CD14-positive monocyte (primary cell): ENCODE measurements at regions not wholly inside any gene's neighbourhood (a gene's known extent, or its start where the extent isn't known, plus 50 kb on each side); places are given as distances from the start of the nearest gene placed in this dataset.

Experiments used
- DNase-seq, 3 donors: peaks; one replicate each; pipeline ENCODE4 v3.0.0-alpha.2; 2011 to 2022
- H2AFZ ChIP-seq: 2 replicates; pipeline ENCODE4 v1.6.0; 2012; ENCODE audit warnings: mild to moderate bottlenecking, low read depth, low read length, inconsistent platforms; ENCODE audit not compliant: insufficient read depth, poor library complexity, severe bottlenecking
- H3K27ac ChIP-seq, 2 donors: 1 replicate in 1 of 2; 2 replicates in 1 of 2; pipeline ENCODE4 v1.5.1; 2012 to 2013; ENCODE audit warnings: low read length in 2 of 2, control low read depth in 1 of 2, inconsistent platforms in 1 of 2, low read depth in 1 of 2, mild to moderate bottlenecking in 1 of 2
- H3K27me3 ChIP-seq, 2 donors: one replicate each; pipeline versions ENCODE4 v1.6.0 to v1.6.1; 2011 to 2013; ENCODE audit warnings: low read length in 2 of 2; ENCODE audit not compliant: control insufficient read depth in 2 of 2, insufficient read depth in 2 of 2
- H3K36me3 ChIP-seq, 2 donors: replicated peaks in 1 of 2; 1 replicate in 1 of 2; 2 replicates in 1 of 2; pipeline versions ENCODE4 v1.5.1 to v1.6.1; 2012 to 2013; ENCODE audit warnings: low read length in 2 of 2, control low read depth in 1 of 2, inconsistent platforms in 1 of 2, mild to moderate bottlenecking in 1 of 2; ENCODE audit not compliant: insufficient read depth in 2 of 2, control insufficient read depth in 1 of 2
- H3K4me1 ChIP-seq, 2 donors: 1 replicate in 1 of 2; 2 replicates in 1 of 2; pipeline versions ENCODE4 v1.5.1 to v1.6.1; 2012 to 2013; ENCODE audit warnings: low read length in 2 of 2, control low read depth in 1 of 2, inconsistent platforms in 1 of 2, mild to moderate bottlenecking in 1 of 2, moderate library complexity in 1 of 2; ENCODE audit not compliant: insufficient read depth in 2 of 2, control insufficient read depth in 1 of 2
- H3K4me2 ChIP-seq: replicated peaks from 2 replicates; pipeline ENCODE3; 2012; ENCODE audit warnings: low read length, moderate library complexity, mild to moderate bottlenecking; ENCODE audit not compliant: poor library complexity, severe bottlenecking; ENCODE audit errors: extremely low read depth
- H3K4me3 ChIP-seq, 3 experiments: fragments of 200-600 bp in 1 of 3; sonication (generic) in 1 of 3; replicated peaks in 1 of 3; 1 replicate in 2 of 3; 2 replicates in 1 of 3; pipeline ENCODE4 v1.5.1; 2011 to 2013; ENCODE audit warnings: low read length in 3 of 3, mild to moderate bottlenecking in 3 of 3, control low read depth in 2 of 3, low read depth in 2 of 3, inconsistent platforms in 1 of 3, moderate library complexity in 1 of 3
- H3K79me2 ChIP-seq: 2 replicates; pipeline ENCODE4 v1.6.0; 2012; ENCODE audit warnings: mild to moderate bottlenecking, control low read depth, inconsistent platforms, low read length, moderate library complexity; ENCODE audit not compliant: insufficient read depth
- H3K9ac ChIP-seq: 2 replicates; pipeline ENCODE4 v1.6.0; 2017; ENCODE audit warnings: low read length, mild to moderate bottlenecking; ENCODE audit not compliant: insufficient read depth, poor library complexity, severe bottlenecking
- H3K9me3 ChIP-seq, 2 donors: replicated peaks in 1 of 2; 1 replicate in 1 of 2; 2 replicates in 1 of 2; pipeline versions ENCODE4 v1.5.1 to v1.6.1; 2012 to 2013; ENCODE audit warnings: low read length in 2 of 2, control low read depth in 1 of 2; ENCODE audit not compliant: control insufficient read depth in 1 of 2, insufficient read depth in 1 of 2
- H4K20me1 ChIP-seq: 2 replicates; pipeline ENCODE4 v1.6.0; 2012; ENCODE audit warnings: mild to moderate bottlenecking, low read length, control low read depth, moderate library complexity; ENCODE audit not compliant: insufficient read depth
- H3K27ac Mint-ChIP-seq, 7 donors: one replicate each; pipeline ENCODE4 v1.8.0; 2020; ENCODE audit warnings: mild to moderate bottlenecking in 7 of 7, mixed read lengths in 7 of 7, moderate library complexity in 6 of 7, inconsistent platforms in 2 of 7
- H3K27me3 Mint-ChIP-seq, 3 donors: one replicate each; pipeline ENCODE4 v1.8.0; 2021 to 2022; ENCODE audit warnings: low read depth in 3 of 3, mild to moderate bottlenecking in 3 of 3, mixed read lengths in 3 of 3, moderate library complexity in 3 of 3, inconsistent platforms in 1 of 3
- H3K36me3 Mint-ChIP-seq, 2 donors: one replicate each; pipeline ENCODE4 v1.8.0; 2020; ENCODE audit warnings: mixed read lengths in 2 of 2, inconsistent platforms in 1 of 2, mild to moderate bottlenecking in 1 of 2
- H3K4me1 Mint-ChIP-seq: one replicate; pipeline ENCODE4 v1.8.0; 2020; ENCODE audit warnings: mild to moderate bottlenecking, mixed read lengths
- H3K4me3 Mint-ChIP-seq, 2 donors: one replicate each; pipeline ENCODE4 v1.8.0; 2020; ENCODE audit warnings: mild to moderate bottlenecking in 2 of 2, mixed read lengths in 2 of 2, moderate library complexity in 1 of 2
- H3K9me3 Mint-ChIP-seq, 7 donors: one replicate each; pipeline ENCODE4 v1.8.0; 2020 to 2022; ENCODE audit warnings: mixed read lengths in 7 of 7, mild to moderate bottlenecking in 6 of 7, moderate library complexity in 6 of 7, inconsistent platforms in 2 of 7
- WGBS: methylation state at CpG from one replicate; pipeline ENCODE4 v1.1.5; 2013; ENCODE audit warnings: missing lambda C conversion rate; ENCODE audit not compliant: insufficient coverage; 5-methylcytosine and 5-hydroxymethylcytosine counted together
- intact Hi-C, 2 donors: fragments of 100-400 bp; cut with micrococcal nuclease; formaldehyde crosslinking; loops; one replicate each; pipeline versions ENCODE4 v1.15.0 to v1.15.1; 2023
- TF ChIP-seq, protein P1 (sequence below): fragments of 200-600 bp; IDR thresholded peaks from one replicate; pipeline ENCODE4 v1.8.0; 2022; ENCODE audit warnings: antibody characterized with exemption, mild to moderate bottlenecking

DNA sequence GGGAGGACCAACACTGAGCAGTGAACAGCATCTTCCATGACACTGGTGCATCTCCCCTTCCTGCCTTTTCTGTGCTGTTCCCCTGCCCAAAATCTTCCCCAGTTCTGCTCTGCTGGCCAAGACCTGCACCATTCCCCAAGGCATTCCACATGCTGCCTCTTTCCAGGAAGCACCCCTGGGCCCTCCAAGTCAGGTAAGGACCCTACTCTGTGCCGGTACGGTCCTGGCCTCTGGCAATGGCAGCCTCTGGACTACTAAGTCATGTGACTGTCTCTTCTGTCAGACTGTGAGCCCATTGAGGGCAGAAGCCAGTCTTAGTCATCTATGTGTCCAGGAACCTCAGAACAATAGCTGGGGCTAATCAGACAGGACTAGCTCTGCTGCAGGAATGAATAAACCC lies 282.0 kb downstream of the MYCN start:
- Histone ChIP-seq H3K9me3 (no peaks in the 10 kb centered on the region), H2AFZ (no peak overlapping the region), H3K9ac (no peak overlapping the region), H3K79me2 (no peaks in the 10 kb centered on the region), H4K20me1 (no peaks in the 10 kb centered on the region), H3K36me3 (no peaks in the 10 kb centered on the region), H3K27me3 (no peaks in the 10 kb centered on the region), H3K4me3 (no peak overlapping the region), H3K4me1 (no peaks in the 10 kb centered on the region), H3K27ac (no peak overlapping the region), H3K4me2 (no peak overlapping the region)
- H3K9me3 Mint-ChIP-seq = no peaks in the 10 kb centered on the region
- WGBS = 100% methylated on average over 2 of the region's 2 CpGs
- H3K27ac Mint-ChIP-seq = no peak overlapping the region
- no peak for DNase-seq
- no peaks in the 10 kb centered on the region for H3K4me1 Mint-ChIP-seq
- intact Hi-C loops = no loop called here
- H3K36me3 Mint-ChIP-seq = no peaks in the 10 kb centered on the region
- TF ChIP-seq, protein P1, sequence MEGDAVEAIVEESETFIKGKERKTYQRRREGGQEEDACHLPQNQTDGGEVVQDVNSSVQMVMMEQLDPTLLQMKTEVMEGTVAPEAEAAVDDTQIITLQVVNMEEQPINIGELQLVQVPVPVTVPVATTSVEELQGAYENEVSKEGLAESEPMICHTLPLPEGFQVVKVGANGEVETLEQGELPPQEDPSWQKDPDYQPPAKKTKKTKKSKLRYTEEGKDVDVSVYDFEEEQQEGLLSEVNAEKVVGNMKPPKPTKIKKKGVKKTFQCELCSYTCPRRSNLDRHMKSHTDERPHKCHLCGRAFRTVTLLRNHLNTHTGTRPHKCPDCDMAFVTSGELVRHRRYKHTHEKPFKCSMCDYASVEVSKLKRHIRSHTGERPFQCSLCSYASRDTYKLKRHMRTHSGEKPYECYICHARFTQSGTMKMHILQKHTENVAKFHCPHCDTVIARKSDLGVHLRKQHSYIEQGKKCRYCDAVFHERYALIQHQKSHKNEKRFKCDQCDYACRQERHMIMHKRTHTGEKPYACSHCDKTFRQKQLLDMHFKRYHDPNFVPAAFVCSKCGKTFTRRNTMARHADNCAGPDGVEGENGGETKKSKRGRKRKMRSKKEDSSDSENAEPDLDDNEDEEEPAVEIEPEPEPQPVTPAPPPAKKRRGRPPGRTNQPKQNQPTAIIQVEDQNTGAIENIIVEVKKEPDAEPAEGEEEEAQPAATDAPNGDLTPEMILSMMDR = no peak
- H3K27me3 Mint-ChIP-seq = no peaks in the 10 kb centered on the region
- no peak overlapping the region for H3K4me3 Mint-ChIP-seq

DNA sequence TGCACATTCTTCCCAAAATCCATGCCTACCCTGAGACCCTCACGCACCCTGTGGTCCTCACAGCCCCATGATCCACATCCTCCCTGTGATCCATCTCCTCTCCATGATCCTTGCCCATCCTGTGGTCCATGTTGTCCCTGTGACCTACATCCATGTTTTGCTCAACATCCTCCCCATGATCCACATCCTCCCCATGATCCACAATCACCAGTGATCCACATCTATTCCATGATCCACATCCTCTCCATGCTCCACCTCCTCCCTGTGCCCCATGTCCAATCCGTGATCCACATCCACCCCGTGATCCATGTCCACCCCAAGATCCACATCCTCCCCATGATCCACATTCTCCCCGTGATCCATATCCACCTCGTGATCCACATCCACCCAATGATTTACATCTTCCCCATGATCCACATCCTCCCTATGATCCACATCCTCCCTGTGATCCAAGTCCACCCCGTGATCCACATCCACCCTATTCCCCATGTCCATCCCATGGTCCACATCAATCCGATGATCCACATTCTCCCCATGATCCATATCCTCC lies 281.2 kb downstream of the MYCN start:
- H3K27me3 Mint-ChIP-seq = peaks cover 0 to 1% (median 0%) of the 10 kb centered on the region in 3 donors
- no peak overlapping the region for H3K4me3 ChIP-seq
- no peaks in the 10 kb centered on the region for H4K20me1 ChIP-seq
- DNase-seq = no peak
- 83% methylated on average over 7 of the region's 7 CpGs for WGBS
- no peak overlapping the region for H3K27ac ChIP-seq
- no peaks in the 10 kb centered on the region for H3K79me2 ChIP-seq
- H3K4me1 Mint-ChIP-seq = no peaks in the 10 kb centered on the region
- intact Hi-C loops = no loop called here
- no peaks in the 10 kb centered on the region for H3K9me3 ChIP-seq
- H3K4me1 ChIP-seq = no peaks in the 10 kb centered on the region
- no peaks in the 10 kb centered on the region for H3K36me3 Mint-ChIP-seq
- H3K27ac Mint-ChIP-seq = peak overlapping the region in 1 of 7 donors; percentile 15
- no peak overlapping the region for H2AFZ ChIP-seq
- H3K27me3 ChIP-seq = no peaks in the 10 kb centered on the region
- TF ChIP-seq, protein P1 = no peak
- no peak overlapping the region for H3K4me3 Mint-ChIP-seq
- H3K9me3 Mint-ChIP-seq = no peaks in the 10 kb centered on the region
- H3K36me3 ChIP-seq = no peaks in the 10 kb centered on the region
- no peak overlapping the region for H3K4me2 ChIP-seq
- no peak overlapping the region for H3K9ac ChIP-seq
